ENCODE measurements at regions not wholly inside any gene's neighbourhood (a gene's known extent, or its start where the extent isn't known, plus 50 kb on each side); places are given as distances from the start of the nearest gene placed in this dataset.
"Not testable (repeated sequence)": the region's sequence is repeated elsewhere in the genome, so short reads cannot be mapped to it uniquely, and the experiment has no call there.

DNA sequence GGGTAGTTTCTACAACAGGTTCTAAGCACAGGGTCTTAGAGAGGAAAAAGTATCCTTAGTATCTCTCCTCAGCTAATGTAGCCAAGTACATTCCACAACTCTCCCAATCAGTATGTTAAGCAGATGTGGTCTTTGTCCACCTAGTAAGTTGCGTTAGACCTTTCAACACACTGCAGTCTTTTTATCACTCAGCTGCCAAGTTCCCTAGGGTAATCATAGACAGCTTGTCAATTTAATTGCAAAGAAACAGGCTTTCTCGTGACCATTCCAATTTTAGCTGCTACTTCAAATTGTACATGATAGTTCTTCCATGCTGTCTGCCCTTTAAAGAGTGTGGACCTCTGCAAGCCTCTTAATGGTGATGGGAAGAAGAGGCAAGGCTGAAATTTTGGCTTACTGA lies 211.8 kb upstream of the PKN2 start:
- no peak for DNase-seq (ENCODE audit: low read depth)

DNA sequence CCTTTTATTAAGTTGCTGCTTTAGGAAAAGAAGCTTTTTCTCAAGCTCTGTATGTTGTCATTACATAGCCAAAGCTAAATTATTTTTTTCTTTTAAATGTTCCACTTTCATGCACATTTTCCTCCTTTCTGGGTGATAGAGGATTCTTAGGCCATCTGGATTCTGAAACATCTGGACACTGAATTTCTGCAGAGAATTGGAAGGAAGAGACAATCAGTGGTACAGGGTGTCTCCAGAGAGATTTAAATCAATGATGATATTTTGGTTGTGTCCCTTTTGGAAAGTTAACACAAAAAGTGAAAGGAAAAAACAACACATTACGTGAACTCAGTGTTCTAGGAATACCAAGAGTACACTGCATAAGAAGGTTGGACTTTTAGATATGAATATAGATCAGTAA lies 211.4 kb upstream of the PKN2 start:
- no peak for DNase-seq (ENCODE audit: low read depth)

DNA sequence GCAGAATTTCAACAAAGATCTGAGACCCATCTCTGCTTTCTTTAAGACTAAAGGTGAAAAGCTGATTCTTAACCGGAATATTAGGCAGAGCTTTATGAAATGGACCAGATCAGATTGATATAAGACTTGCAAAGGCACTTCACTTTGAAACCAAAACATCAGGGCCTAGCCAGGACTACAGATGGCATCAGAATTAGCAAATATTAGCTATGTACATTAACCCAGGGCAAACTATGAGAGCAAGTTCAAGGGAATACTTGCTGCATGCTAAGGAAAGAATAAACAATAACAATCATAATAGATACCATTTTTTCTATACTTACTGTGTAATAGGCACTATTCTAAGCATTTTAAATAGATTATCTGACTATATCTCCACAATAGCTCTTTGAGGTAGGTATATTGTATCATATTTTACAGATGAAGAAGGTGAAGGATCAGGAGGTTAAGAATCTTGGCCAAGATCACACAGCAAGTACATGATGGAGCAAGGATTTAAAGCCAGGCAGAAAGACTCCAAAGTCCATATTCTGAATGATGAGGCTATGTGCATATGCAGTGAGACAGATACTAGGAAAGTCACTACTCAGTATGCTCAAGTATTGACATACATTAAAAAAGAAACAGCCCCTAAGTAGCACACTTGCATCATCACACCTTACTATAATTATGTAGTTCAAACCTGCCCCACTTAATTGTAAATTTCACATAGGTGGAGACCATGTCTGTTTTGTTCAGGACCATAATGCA lies 209.3 kb upstream of the PKN2 start:
- no peak for DNase-seq (ENCODE audit: low read depth)

DNA sequence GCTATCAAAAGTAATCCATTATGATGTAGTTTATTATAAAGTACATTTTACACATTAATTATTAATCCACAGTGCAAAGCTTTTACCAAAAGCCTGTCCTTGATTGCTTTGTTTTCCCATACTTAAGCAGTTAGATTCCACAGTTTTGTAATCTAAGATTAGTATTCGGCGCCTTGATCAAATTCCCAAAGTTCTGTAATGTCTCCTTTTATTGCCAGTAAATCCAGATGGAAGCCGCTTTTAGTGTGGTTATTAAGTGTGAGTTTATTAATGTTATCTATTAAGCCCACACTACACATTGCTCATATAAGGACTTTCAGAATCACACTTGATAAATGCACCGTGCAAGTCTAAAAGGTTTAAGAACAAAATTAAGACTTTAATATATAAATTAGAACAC lies 199.2 kb upstream of the PKN2 start:
- DNase-seq (ENCODE audit: low read depth): no peak

DNA sequence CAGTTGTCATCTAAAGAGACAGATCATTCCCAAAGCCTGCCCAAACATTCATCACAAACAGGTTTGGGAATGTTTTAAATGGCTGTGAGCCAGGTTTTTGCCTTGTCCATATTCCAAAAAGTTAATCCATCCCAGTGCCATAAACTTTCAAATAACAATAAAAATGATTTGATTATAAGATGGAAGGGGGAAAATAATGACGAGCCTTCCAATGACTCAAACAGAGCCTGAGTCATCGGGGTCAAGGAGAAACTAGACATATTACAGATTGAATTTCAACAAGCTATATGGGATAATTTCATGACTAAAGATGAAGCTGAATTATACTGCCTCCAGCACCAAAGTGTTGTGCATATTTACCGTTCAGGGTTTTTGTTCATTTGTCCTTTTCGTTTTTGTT lies 195.8 kb upstream of the PKN2 start:
- no peak for DNase-seq (ENCODE audit: low read depth)

DNA sequence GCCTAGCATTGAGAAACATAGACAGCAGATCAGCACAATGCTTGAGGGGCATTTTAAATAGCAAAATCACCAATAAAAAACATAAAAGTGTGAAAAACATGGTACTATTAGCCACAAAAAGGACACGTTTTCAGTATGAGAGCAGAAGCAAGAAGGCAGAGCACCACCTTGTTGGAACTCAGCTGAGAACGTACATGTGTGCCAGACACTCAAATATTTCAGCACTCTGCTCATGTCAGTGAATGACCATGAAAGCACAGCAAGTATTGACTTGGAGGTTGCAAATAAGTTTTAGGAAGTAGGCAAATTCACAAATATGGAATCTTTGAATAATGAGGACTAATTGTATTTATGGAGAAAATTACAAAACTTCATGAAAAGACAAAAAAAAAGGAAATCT lies 193.4 kb upstream of the PKN2 start:
- no peak for DNase-seq (ENCODE audit: low read depth)

DNA sequence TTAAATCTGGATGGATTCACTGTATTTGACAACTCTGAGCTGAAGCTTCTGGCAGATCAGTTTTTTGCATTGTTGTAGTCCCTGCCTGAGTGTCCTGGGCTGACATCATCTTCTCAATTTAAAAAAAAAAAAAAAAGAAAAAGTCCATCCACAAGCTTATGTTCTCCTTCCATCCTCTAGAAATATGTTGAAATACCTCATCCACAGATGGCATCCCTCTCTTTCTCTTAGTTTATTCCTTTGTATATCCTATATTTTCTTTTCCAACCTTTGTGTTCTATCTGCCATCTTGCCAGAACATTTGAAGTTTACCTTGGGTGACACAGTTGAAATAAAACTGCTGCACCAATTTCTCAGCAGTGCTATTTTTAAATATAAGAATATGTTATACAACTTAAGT lies 184.4 kb upstream of the PKN2 start:
- no peak for DNase-seq (ENCODE audit: low read depth)

DNA sequence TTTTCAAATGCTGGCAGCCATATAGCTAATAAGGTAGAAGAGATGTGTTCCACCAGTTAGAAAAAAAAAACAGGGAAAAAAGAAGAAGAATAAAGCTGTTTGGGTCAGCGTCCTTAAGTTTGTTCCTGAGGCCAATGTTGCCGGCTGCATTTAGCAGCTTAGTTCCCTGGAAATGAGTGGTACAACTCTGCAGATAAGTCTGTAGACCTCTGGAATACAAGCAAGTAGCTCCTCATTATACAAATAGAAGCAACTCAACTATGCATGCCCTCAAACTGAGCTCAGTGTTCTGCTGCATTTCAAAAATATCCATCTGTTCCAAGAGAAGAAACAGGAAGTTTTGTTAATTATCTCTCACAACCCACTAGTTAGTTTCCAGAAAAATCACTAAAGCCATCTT lies 181.2 kb upstream of the PKN2 start:
- DNase-seq (ENCODE audit: low read depth): no peak

DNA sequence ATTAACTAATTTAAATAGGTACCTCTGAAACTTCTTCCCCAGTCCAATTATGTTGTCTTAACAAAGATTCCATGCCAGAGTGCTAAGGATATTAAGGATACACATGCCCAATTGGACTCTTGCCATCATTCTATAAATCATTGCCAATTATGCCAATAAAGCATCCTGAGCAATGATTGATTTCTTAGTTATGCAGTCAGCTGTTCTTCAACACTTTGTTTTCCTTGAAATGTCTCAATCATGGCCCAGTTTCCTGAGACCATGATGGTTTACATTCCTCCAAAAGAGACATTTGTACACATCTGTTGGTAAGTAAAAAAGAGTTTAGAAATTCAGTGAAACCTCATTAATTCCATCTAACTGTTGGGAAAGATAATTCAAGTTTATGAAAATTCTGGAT lies 180.4 kb upstream of the PKN2 start:
- DNase-seq (ENCODE audit: low read depth): no peak

DNA sequence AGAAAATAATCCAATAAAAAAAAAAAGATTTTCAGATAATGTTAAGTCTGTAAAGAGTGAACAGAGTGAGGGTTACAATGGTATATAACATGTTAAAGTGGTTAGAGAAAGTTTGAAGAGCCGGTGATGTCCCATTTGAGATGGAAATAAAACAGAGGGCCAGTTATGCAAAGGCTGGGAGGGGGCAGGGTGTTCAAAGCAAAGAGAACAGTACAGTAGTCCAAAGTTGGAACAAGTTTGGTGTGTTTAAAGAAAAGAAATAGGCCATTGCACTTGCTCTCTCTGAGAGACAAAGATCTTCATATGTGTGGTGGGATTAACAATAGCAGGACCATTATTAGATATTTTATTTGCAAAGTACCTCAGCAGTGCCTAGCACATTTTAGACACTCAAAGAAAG lies 179.5 kb upstream of the PKN2 start:
- no peak for DNase-seq (ENCODE audit: low read depth)

DNA sequence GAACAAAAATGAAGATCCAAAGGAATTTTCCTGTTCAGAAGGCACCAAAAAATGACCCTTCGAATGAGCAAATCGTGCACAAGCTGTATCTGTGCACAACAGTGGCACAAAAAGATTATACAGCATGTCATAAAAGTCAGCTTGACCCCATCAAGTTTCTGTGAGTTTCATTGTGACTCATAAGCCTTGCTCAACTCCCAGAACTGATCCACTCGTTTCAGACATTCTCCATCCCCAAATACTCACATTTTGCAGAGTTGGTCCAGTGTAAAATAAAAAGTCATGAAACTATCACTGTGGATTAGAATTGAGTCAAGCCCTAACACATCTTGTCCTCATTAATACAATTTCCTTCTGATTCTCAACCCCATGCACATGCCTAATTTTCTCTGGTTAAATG lies 174.7 kb upstream of the PKN2 start:
- DNase-seq (ENCODE audit: low read depth): no peak

DNA sequence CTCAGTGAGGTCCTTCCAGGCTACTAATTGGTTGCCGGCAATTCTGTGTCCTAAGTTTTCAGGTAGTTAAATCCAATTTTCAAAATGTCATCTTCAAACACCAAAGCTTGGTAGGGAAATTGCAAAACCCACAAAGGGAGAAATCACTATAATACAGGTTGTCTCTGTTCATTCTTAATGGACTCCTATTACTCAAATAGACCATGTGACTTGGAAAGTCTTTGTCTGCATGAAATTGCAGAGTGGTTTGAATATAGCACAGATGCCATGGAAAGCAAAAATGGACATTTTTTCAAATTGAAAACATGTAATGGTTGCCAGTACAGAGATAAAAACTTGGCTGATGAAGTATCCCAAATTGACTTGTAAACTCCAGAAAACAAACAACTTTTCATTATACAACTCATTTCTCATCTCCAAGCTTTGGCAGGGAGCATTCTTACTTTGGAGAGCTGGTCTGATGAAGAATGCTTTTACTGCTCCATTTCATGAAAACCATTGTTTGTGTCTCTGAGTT lies 169.5 kb upstream of the PKN2 start:
- no peak for DNase-seq (ENCODE audit: low read depth)

DNA sequence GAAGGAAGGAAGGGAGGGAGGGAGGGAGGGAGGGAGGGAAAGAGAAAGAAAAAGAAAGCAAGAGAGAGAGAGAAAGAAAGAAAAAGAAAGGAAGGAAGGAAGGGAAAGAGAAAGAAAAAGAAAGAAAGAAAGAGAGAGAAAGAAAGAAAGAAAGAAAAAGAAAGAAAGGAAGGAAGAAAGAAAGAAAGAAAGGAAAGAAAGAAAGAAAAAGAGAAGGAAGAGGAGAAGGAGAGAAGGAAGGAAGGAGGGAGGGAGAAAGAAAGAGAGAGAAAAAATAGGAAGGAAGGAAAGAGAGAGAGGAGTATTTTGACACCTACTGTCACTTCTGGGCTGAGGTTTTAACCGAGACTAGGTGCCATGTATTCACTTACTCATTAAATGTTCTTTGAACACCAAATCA lies 166.6 kb upstream of the PKN2 start:
- not testable (repeated sequence) for DNase-seq (ENCODE audit: low read depth)

DNA sequence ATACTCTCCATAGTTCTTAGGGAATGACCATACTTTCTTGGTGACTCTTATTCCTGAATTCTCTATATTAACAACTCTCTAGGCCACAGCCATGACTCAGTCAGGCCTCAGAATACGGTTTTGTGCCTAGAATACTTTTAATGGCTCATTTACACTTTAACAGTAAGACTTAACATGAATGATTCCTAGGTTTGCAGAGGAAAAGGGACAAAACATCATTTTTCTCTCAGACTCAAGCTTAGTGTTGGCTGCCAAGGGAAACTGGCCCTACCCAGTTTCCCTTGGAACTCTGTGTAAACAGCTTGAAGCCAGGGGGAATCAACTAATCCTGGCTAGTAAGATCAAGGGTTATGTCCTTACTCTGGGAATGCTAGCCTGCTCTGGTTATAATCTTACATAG lies 164.9 kb upstream of the PKN2 start:
- DNase-seq (ENCODE audit: low read depth): no peak

DNA sequence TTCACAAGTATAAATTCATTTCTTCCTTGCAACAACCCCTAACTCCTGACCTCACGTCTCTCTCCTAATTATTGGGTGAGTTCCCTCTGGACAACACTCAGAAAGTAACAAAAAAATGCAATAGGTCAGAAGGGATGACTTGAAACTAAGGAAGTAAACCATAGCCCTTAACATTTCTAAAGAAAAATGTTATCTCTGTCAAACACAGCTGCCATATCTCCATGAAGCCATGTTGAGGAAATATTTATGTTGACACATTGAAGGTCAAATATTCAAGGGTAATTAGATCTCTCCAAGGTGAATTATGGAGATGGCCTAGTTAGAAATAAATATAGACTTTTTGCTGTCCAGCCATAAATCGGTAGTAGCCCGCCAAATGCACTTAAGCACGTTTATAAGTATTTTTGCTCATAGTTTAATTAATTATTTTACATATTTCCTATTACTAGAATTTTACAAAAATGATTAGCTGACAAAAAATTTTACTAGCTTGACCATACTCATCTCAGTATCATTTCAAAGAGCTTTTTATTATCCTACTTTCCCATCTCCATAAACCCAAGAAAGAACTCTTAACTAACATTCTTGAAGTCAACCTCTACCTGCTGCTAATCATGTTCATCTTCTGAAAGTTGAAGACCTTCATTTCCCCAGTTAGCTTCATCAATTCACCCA lies 160.1 kb upstream of the PKN2 start:
- DNase-seq (ENCODE audit: low read depth): no peak

DNA sequence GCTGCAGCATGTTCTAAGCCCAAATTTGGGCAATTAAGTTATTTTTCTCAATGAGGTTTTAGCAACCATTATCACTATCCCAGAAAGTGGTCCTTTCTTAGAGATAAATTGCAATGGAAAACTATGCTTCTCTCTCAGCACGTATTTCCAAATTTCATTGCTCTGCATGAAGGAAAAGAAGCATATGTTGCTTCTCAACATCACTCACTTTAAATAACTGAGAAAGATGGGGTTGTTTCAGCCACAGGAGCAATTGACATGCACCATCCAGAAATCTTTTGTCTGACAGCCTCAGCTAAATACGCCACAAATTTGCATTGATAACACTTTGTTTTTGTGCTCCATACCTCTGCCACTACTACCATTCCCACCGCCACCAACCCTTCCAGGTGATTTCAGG lies 157.6 kb upstream of the PKN2 start:
- no peak for DNase-seq (ENCODE audit: low read depth)

DNA sequence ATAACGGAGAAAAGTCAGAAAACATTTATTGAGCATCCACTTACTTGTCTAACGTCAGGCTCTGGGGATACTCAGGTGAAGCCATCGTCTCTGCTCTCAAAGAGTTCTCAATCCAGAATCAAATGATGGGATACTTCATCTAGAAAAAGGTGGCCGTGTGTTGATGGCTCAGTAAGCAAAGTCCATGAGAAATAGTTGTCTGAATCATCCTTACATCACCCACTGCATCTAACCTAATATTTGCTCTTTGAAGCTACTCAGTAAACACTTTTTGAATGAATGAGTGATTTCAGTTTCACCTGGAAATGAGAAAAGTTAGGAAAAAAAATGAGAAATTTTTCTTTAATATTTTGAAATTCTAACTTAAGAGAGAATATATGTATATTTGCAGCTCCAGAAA lies 155.3 kb upstream of the PKN2 start:
- DNase-seq (ENCODE audit: low read depth): no peak

DNA sequence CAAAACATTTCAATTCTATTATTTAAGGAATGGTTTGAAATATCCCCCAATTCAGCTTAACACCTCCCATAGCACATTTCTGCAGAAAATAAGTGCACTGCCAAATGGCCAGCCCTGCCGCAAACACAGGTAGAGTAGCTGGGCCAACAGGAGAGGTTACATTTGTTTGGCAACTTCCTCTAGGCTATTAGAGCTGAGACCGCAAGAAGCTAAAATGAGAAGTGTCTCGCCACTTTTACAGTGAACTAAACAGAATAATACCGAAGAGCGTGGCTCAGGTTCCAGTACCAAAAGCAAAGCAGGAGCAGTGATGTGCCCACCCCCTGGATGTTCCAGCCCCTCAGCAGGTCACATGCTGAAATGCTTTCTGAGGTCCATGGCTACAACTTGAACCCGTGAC lies 154.5 kb upstream of the PKN2 start:
- DNase-seq (ENCODE audit: low read depth): no peak

DNA sequence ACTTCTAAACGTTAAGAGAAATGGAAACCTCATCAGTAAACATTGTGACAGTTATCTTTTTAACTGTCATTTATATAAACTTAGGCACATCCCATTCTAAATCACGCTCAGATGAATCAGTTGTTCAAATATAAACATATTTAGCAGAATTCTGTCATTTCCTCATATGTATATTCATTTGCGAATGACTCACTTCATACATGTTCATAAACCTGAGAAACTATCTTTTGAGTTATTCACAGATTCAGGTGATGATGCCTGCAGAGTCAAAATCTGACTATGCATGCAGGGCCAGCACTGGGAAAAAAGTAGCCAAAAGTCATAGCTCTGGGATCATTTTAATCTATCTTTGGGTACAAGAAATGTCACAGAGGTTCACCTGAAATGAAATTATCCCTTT lies 153.8 kb upstream of the PKN2 start:
- no peak for DNase-seq (ENCODE audit: low read depth)

DNA sequence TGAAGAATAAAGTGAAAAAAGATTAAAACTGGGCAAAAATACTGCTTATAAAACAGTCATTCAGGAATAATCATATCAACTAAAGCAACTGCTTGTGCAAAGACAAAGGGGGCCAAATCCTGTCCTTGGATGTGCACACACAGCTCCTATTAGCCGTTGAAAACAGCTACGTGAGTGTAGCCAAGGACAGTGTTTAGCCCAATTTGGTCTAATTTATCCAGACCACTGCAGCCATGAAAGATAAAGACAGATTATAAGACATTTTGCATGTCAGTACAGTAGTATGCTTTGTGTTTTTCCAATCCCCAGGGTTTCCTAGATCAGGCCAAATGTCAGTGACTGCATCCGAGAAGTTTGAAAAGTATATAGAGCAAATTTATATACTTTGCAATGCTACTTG lies 146.3 kb upstream of the PKN2 start:
- no peak for DNase-seq (ENCODE audit: low read depth)

DNA sequence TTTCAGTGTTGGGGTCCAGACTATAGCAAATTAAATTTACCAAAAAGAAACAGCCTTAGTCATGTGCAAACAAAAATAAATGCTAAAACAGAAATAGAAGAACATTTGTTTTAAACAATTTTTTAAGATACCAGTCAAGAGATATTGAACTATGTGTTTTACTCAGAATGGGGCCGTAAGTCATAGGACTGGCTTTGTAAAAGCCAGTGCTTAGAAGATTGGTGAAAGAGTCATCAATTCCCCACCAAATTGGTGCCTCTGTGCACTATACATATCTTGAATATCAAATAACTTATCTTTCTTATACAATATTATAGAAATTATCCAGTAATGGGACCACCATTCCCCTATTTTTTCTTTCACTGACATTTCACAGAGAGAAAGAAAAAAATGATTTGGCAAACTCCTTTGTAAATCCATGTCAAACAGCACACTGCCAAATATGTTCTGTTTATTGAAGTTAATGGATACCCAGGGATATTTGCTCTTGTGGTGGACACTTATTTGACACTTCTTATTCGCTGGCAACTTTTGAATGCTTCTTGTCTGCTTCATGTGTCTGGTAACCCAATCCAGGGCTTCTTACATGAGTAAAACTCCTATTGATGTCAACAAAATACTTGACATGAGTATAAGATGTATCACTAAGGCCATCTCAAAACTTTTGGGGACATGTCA lies 145.7 kb upstream of the PKN2 start:
- no peak for DNase-seq (ENCODE audit: low read depth)

DNA sequence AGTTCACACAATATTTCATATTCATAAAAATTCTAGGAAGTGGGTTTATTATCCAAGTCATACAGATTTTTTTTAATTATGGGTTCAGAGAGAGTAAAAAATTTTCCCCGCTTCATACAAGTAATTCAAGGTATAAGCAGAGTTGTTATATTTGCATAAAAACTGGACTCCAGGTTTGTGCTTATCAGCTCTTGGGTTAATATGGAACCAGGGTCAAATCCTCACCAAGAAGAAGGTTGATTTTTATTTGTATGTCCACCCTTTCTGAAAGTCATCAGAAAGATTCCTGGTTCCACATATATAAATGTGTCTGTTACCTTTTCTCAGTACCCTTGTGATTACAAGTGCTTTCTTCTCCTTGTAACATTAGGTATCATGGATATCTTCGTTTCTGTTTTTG lies 143.8 kb upstream of the PKN2 start:
- no peak for DNase-seq (ENCODE audit: low read depth)

DNA sequence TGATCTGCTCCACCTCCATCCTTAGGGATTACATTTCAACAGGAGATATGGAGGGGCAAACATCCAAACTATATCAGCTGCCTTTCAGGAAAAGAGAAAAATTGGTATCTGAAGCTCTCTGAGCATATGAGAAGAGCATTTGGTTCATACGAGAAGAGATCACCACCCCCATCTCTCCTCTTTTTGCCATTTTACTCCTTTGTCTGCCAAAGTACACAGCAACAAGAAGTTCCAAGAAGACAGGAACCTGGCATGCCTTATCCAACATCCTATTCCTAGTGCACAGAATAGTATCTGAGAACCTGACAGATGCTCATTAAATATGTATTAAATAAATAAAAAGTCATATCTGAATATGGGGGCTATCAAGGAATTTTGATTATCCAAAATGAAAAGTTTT lies 142.5 kb upstream of the PKN2 start:
- DNase-seq (ENCODE audit: low read depth): no peak

Measured in activated T-helper 9 cell treated with anti-CD3 and anti-CD28 coated beads, Interleukin-2, amount 50 U/mL, for 16 hours (primary cell).